Effector memory CD8-positive, alpha-beta T cell (primary cell): ENCODE measurements at regions not wholly inside any gene's neighbourhood (a gene's known extent, or its start where the extent isn't known, plus 50 kb on each side); places are given as distances from the start of the nearest gene placed in this dataset.

Source experiments
- ATAC-seq: fragments of 150-1000 bp; cut with Tn5 transposase; replicated peaks from 2 replicates; pipeline ENCODE4 v1.10.0; 2021; ENCODE audit warnings: mild to moderate bottlenecking, moderate library complexity
- DNase-seq, 3 experiments: peaks; one replicate each; pipeline ENCODE4 v3.0.0; 2021
- H3K27ac Mint-ChIP-seq, 2 donors: one replicate each; pipeline ENCODE4 v1.8.0; 2022; ENCODE audit warnings: mild to moderate bottlenecking in 2 of 2, mixed read lengths in 2 of 2, moderate library complexity in 2 of 2
- H3K27me3 Mint-ChIP-seq, 2 donors: one replicate each; pipeline ENCODE4 v1.8.0; 2022; ENCODE audit warnings: mixed read lengths in 2 of 2
- H3K36me3 Mint-ChIP-seq: one replicate; pipeline ENCODE4 v1.8.0; 2022; ENCODE audit warnings: mild to moderate bottlenecking, moderate library complexity, mixed read lengths; ENCODE audit not compliant: insufficient read depth
- H3K4me1 Mint-ChIP-seq, 2 donors: one replicate each; pipeline ENCODE4 v1.8.0; 2022; ENCODE audit warnings: low read depth in 2 of 2, mixed read lengths in 2 of 2
- H3K4me3 Mint-ChIP-seq, 2 donors: one replicate each; pipeline ENCODE4 v1.8.0; 2022; ENCODE audit warnings: mild to moderate bottlenecking in 2 of 2, mixed read lengths in 2 of 2, moderate library complexity in 2 of 2
- H3K9me3 Mint-ChIP-seq, 2 donors: one replicate each; pipeline ENCODE4 v1.8.0; 2022; ENCODE audit warnings: mixed read lengths in 2 of 2

GRCh38 chr10:58017719-58018367 is 249.9 kb downstream of the IPMK start:
- Mint-ChIP-seq H3K27me3 (no peaks in the 10 kb centered on the region), H3K4me1 (no peaks in the 10 kb centered on the region), H3K36me3 (no peaks in the 10 kb centered on the region), H3K27ac (no peak overlapping the region), H3K9me3 (peaks cover 2 to 10% of the 10 kb centered on the region in 2 donors), H3K4me3 (no peak overlapping the region)
- ATAC-seq = no peak
- DNase-seq = no peak

DNA sequence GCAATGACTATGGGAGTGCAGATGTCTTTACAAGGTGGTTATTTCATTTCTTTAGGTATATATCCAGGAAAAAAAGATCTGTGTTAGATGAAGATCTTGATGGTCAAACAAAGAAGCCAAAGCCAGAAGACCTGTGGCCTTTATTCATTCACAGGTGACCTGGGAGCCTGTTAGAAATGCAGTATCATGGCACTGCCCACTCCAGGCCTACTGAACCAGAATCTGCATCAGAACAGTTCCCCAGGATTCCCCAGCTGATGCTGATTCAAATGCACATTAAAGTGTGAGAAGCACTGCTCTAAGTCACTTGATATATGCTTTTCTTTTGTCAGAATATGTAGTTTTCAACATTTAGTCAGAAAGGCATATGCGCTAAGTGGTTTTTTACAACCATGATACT is 251.1 kb downstream of the IPMK start:
- Mint-ChIP-seq H3K27me3 (no peaks in the 10 kb centered on the region), H3K36me3 (no peaks in the 10 kb centered on the region), H3K4me1 (no peaks in the 10 kb centered on the region), H3K4me3 (no peak overlapping the region), H3K9me3 (peaks cover 2 to 10% of the 10 kb centered on the region in 2 donors), H3K27ac (no peak overlapping the region)
- DNase-seq = no peak
- ATAC-seq = no peak

GRCh38 chr10:58014436-58014835 is 253.3 kb downstream of the IPMK start:
- no peaks in the 10 kb centered on the region for H3K27me3 Mint-ChIP-seq
- no peak overlapping the region for H3K4me3 Mint-ChIP-seq
- no peak for DNase-seq
- H3K4me1 Mint-ChIP-seq = no peaks in the 10 kb centered on the region
- ATAC-seq = no peak
- no peaks in the 10 kb centered on the region for H3K36me3 Mint-ChIP-seq
- peaks cover 0 to 1% of the 10 kb centered on the region in 2 donors for H3K9me3 Mint-ChIP-seq
- no peak overlapping the region for H3K27ac Mint-ChIP-seq

GRCh38 chr10:58013406-58013805 is 254.3 kb downstream of the IPMK start:
- Mint-ChIP-seq H3K27ac (no peak overlapping the region), H3K4me3 (no peak overlapping the region), H3K9me3 (no peaks in the 10 kb centered on the region), H3K36me3 (no peaks in the 10 kb centered on the region), H3K27me3 (no peaks in the 10 kb centered on the region), H3K4me1 (no peaks in the 10 kb centered on the region)
- ATAC-seq (no peak), DNase-seq (no peak)

DNA sequence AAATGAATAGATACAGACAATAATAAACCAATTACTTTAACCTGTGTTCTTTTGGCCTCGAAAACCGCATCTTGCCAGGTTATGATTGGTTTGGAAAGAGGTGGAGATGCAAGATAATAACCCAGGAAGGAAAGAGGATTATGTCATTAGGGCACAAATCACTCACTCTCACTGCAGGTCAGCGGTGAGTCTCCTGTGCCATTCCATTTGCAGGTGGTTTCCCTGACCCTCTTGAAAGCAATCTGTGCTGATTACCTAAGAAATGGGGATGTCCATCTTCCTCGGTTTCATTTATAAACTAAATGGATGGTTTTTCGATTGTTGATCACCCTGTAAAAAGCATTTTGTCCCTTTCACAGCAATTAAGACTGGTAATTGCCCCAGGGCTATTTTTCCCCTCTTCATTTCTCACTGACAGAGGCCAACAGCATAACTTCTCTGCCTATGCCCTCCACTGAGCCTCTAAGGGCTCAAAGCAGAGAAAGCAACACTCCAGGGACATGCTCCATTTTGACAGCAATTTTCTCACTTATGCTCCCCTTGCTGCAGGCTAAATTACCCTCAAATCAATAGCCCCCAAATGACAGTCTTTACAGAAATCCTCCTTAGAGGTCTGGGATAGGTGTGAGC is 257.5 kb downstream of the IPMK start:
- Mint-ChIP-seq H3K4me1 (no peaks in the 10 kb centered on the region), H3K36me3 (no peaks in the 10 kb centered on the region), H3K27ac (no peak overlapping the region), H3K4me3 (no peak overlapping the region), H3K9me3 (no peaks in the 10 kb centered on the region), H3K27me3 (no peaks in the 10 kb centered on the region)
- DNase-seq (no peak), ATAC-seq (no peak)

- peaks cover 2 to 5% of the 10 kb centered on the region in 2 donors for H3K9me3 Mint-ChIP-seq
Measured at GRCh38 chr10:58003945-58004344, 263.7 kb downstream of the IPMK start.

DNA sequence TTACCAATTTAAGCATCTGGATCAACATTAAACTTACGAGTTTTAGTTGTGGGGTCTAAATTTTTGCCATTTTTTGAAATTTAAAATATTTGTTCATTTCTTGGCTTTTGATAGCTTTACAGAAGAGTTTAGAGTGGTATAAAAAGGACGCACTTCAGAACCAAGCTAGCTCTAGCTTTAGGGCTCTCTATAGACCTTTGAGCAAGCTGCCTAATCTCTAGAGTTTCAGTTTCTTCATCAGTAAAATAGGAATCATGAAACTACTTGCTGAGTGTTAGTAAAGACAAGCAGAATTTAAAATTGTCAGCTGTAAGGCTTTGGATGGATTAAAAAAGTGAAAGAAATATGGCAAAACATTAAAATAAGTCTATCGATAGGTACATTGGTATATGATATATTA is 266.5 kb downstream of the IPMK start:
- Mint-ChIP-seq H3K27me3 (no peaks in the 10 kb centered on the region), H3K9me3 (peaks cover 4 to 5% of the 10 kb centered on the region in 2 donors), H3K4me1 (no peaks in the 10 kb centered on the region), H3K36me3 (no peaks in the 10 kb centered on the region), H3K27ac (no peak overlapping the region), H3K4me3 (no peak overlapping the region)
- no peak for ATAC-seq
- DNase-seq = no peak

More at GRCh38 chr10:58003945-58004344, 263.7 kb downstream of the IPMK start:
- DNase-seq (no peak), ATAC-seq (no peak)
- Mint-ChIP-seq H3K36me3 (no peaks in the 10 kb centered on the region), H3K27me3 (no peaks in the 10 kb centered on the region), H3K4me1 (no peaks in the 10 kb centered on the region), H3K4me3 (no peak overlapping the region), H3K27ac (no peak overlapping the region)

DNA sequence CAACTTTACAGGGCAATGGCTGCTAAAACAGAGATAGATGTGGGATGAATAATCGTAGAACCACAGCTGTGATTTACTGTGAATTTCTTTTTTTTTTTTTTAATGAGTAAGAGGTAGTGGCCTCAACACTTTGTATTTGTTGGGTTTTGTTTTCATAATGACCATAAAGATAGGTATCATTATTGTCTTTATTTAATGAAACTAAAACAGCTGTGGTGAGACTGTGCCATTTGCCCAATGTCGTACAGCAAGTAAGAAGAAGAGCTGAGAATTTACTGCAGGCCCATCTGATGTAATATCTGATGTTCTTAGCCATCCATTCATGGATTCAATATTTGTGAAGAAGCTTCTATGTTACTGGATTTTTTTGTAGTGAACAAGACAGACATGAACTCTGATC is 271.2 kb downstream of the IPMK start:
- no peak for DNase-seq
- no peaks in the 10 kb centered on the region for H3K4me1 Mint-ChIP-seq
- H3K27ac Mint-ChIP-seq = no peak overlapping the region
- H3K36me3 Mint-ChIP-seq = no peaks in the 10 kb centered on the region
- no peak for ATAC-seq
- H3K27me3 Mint-ChIP-seq = no peaks in the 10 kb centered on the region
- H3K4me3 Mint-ChIP-seq = no peak overlapping the region
- H3K9me3 Mint-ChIP-seq = peaks cover 11 to 12% of the 10 kb centered on the region in 2 donors

DNA sequence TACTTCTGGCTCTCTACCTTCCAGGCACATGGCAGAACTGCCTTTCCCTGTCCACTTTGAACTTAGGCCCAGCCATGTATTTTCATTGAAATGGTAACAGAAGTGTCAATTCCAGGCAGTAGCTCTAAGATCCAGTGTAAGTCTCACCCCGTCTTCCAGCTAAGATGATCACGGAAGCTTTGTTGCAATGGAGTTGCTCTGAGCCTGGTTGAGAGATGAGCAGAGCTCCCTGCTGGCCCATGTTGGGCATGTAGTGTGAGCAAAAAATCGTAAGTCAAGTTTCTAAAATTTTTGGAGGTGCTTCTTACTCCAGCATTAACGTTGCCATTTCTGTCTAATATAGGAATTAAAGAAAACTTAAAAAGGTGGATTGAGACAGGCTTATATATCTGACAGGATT is 274.4 kb downstream of the IPMK start:
- DNase-seq = no peak
- ATAC-seq = no peak
- Mint-ChIP-seq H3K9me3 (peaks cover 7 to 9% of the 10 kb centered on the region in 2 donors), H3K4me1 (no peaks in the 10 kb centered on the region), H3K27me3 (no peaks in the 10 kb centered on the region), H3K36me3 (no peaks in the 10 kb centered on the region), H3K4me3 (no peak overlapping the region), H3K27ac (no peak overlapping the region)

DNA sequence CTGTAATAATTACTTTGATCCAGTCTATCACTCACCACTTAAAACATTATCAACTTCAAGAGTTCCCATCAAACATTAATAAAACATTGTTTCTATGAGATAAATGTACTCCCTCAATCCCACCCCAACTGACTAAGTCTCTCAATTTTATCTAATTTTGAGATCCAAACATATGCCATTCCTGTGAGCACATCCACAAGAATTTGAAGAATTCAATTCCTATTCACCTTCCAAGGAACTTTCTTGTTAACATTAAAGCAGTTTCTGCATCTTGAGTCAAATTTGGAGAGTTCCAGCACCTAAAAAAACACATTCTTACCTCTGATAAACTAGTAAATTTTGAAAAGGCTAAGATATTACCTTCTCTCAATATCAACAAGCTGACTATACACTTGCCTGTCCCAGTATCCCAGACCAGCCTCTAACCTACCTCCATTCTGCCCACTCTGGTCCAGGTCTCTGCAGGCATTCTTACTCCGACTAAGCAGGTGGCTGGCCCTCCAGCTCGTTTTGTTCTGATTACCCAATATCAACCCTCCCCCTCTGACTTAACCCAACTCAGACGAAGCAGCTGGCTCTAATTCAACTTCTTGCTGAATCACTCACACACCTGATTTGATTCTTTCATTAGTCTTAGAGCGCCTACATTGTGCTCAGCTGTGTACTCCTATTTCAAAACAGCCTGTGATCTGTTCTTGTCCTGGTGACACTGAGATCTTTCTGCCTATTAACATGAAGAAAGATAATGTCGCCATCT is 275.2 kb downstream of the IPMK start:
- Mint-ChIP-seq H3K9me3 (peaks cover 7 to 9% of the 10 kb centered on the region in 2 donors), H3K27ac (no peak overlapping the region), H3K27me3 (no peaks in the 10 kb centered on the region), H3K4me3 (no peak overlapping the region), H3K4me1 (no peaks in the 10 kb centered on the region), H3K36me3 (no peaks in the 10 kb centered on the region)
- ATAC-seq = no peak
- no peak for DNase-seq

- ATAC-seq (no peak), DNase-seq (no peak)
- Mint-ChIP-seq H3K9me3 (peaks cover 4 to 7% of the 10 kb centered on the region in 2 donors), H3K4me1 (no peaks in the 10 kb centered on the region), H3K27ac (no peak overlapping the region), H3K27me3 (no peaks in the 10 kb centered on the region), H3K4me3 (no peak overlapping the region), H3K36me3 (no peaks in the 10 kb centered on the region)
Measured at GRCh38 chr10:57988964-57989363, 278.7 kb downstream of the IPMK start.

DNA sequence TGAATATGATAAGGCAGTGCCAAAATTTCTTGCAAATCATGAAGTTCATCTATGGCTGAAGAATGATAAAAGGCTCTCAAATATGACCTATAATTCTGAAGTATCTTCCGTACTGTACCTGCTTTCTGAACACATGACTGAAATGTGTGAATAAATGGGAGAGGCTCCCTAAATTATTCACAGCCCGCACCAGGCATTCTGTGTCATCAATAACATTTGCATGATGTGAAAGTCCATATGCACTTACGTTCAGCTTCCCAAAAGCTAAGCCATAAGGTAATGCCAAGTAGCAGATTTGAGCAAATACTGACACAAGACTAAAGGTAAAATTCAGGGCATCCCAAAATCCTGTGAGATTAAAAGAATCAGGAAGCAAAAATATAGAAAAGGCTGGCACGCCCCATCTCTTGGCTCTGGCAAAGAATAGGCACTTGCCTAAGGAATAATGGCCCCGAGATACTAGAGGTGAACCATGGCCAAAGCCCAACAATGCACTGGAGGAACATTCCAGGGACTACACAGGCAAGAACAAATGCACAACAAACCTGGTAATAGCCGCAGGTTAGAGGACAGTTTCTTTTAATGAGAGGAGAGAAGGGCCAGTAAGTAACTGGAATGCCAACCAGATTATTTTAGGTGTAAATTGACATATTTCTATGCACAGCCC is 280.5 kb downstream of the IPMK start:
- no peak for ATAC-seq
- Mint-ChIP-seq H3K27ac (no peak overlapping the region), H3K4me3 (no peak overlapping the region), H3K4me1 (no peaks in the 10 kb centered on the region), H3K36me3 (no peaks in the 10 kb centered on the region), H3K27me3 (no peaks in the 10 kb centered on the region), H3K9me3 (no peaks in the 10 kb centered on the region)
- DNase-seq = no peak

- H3K27ac Mint-ChIP-seq = no peak overlapping the region
- no peaks in the 10 kb centered on the region for H3K36me3 Mint-ChIP-seq
- ATAC-seq = no peak
- H3K4me3 Mint-ChIP-seq = no peak overlapping the region
- H3K4me1 Mint-ChIP-seq = no peaks in the 10 kb centered on the region
- H3K9me3 Mint-ChIP-seq = peaks cover 0 to 7% of the 10 kb centered on the region in 2 donors
- no peak for DNase-seq
- no peaks in the 10 kb centered on the region for H3K27me3 Mint-ChIP-seq
Measured at GRCh38 chr10:57986422-57986821, 281.3 kb downstream of the IPMK start.
